CD4-positive, alpha-beta T cell (primary cell): ENCODE measurements at regions not wholly inside any gene's neighbourhood (a gene's known extent, or its start where the extent isn't known, plus 50 kb on each side); places are given as distances from the start of the nearest gene placed in this dataset.

Experiments
- ATAC-seq: fragments of 200-7000 bp; cut with Tn5 transposase; one replicate; pipeline ENCODE4 v1.10.0; 2022; ENCODE audit warnings: mild to moderate bottlenecking; ENCODE audit not compliant: poor library complexity
- CTCF ChIA-PET: fragments of 350-600 bp; sonication (Branson Sonifier 250); formaldehyde crosslinking; loops from one replicate; lab custom pipeline; 2021; ENCODE audit warnings: antibody characterized with exemption, inconsistent platforms; lab: Charles Lee
- POLR2A ChIA-PET: fragments of 350-600 bp; sonication (Branson Sonifier 250); formaldehyde crosslinking; loops from one replicate; lab custom pipeline; 2021; ENCODE audit warnings: antibody characterized with exemption, inconsistent platforms; lab: Charles Lee
- DNase-seq, 14 experiments: peaks; one replicate each; pipeline ENCODE4 v3.0.0-alpha.2; 2013 to 2020; ENCODE audit warnings: mixed read lengths in 2 of 14
- H3K27ac ChIP-seq, 2 donors: one replicate each; pipeline versions ENCODE4 v1.5.1 to v1.7.0; 2013; ENCODE audit warnings: low read length in 2 of 2, low read depth in 1 of 2, mild to moderate bottlenecking in 1 of 2
- H3K27me3 ChIP-seq, 2 experiments: 1 replicate in 1 of 2; 2 replicates in 1 of 2; pipeline versions ENCODE4 v1.6.1 to v1.7.0; 2013; ENCODE audit warnings: low read length in 2 of 2, control low read depth in 1 of 2, mild to moderate bottlenecking in 1 of 2, moderate library complexity in 1 of 2; ENCODE audit not compliant: insufficient read depth in 2 of 2, control insufficient read depth in 1 of 2
- H3K36me3 ChIP-seq: one replicate; pipeline ENCODE4 v1.6.1; 2013; ENCODE audit warnings: low read length, control low read depth; ENCODE audit not compliant: insufficient read depth
- H3K4me1 ChIP-seq: one replicate; pipeline ENCODE4 v1.6.1; 2013; ENCODE audit warnings: low read length, control low read depth; ENCODE audit not compliant: insufficient read depth
- H3K4me3 ChIP-seq: one replicate; pipeline ENCODE4 v1.5.1; 2013; ENCODE audit warnings: mild to moderate bottlenecking, low read length, moderate library complexity
- H3K9me3 ChIP-seq, 2 experiments: 1 replicate in 1 of 2; 2 replicates in 1 of 2; pipeline versions ENCODE4 v1.6.1 to v1.7.0; 2013; ENCODE audit warnings: low read length in 2 of 2, mild to moderate bottlenecking in 2 of 2, control low read depth in 1 of 2, moderate library complexity in 1 of 2; ENCODE audit not compliant: control insufficient read depth in 1 of 2, insufficient read depth in 1 of 2
- H3K27ac Mint-ChIP-seq: one replicate; pipeline ENCODE4 v1.8.0; 2020; ENCODE audit warnings: mixed read lengths
- H3K27me3 Mint-ChIP-seq: one replicate; pipeline ENCODE4 v1.8.0; 2021; ENCODE audit warnings: mixed read lengths
- H3K36me3 Mint-ChIP-seq: one replicate; pipeline ENCODE4 v1.8.0; 2021; ENCODE audit warnings: low read depth, mixed read lengths
- H3K4me1 Mint-ChIP-seq: one replicate; pipeline ENCODE4 v1.8.0; 2021; ENCODE audit warnings: low read depth, mixed read lengths
- H3K4me3 Mint-ChIP-seq: one replicate; pipeline ENCODE4 v1.8.0; 2020; ENCODE audit warnings: mild to moderate bottlenecking, mixed read lengths
- H3K9me3 Mint-ChIP-seq: one replicate; pipeline ENCODE4 v1.8.0; 2020; ENCODE audit warnings: mixed read lengths
- intact Hi-C, 2 experiments: fragments of 100-400 bp; cut with DNase I in 1 of 2; cut with micrococcal nuclease in 1 of 2; formaldehyde crosslinking; loops; one replicate each; pipeline versions ENCODE4 v1.15.1 to v1.9.0; 2023 to 2025; cut with DNase I, micrococcal nuclease
- TF ChIP-seq, protein P1 (sequence below): fragments of 200-600 bp; IDR thresholded peaks from one replicate; pipeline ENCODE4 v1.8.0; 2022; ENCODE audit warnings: antibody characterized with exemption, mild to moderate bottlenecking

DNA sequence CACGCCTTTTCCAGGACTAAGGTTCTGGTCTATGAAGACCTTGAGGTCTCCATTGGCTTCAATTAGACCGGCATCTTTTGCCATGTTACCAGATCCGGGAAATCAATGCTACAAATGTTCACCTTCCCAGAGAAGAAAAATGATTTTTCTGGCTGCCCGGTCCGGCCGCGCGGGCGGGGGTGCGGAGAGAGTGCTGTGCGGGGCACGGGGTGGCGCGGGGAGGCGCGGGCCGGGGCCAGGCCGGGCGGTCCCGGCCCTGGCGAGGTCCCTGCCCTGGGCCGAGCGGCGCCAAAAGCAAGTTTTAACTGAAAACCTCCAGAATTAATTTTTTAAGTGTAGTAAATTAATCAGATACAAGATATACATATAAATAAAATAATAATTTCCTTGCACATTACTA is 128.2 kb downstream of the MINAR1 start:
- H3K36me3 ChIP-seq = no peaks in the 10 kb centered on the region
- H3K27ac Mint-ChIP-seq = no peak overlapping the region
- H3K4me1 Mint-ChIP-seq = no peaks in the 10 kb centered on the region
- H3K27me3 ChIP-seq = peaks cover 7 to 8% of the 10 kb centered on the region in 2 experiments
- POLR2A ChIA-PET = no interaction called here
- no peaks in the 10 kb centered on the region for H3K36me3 Mint-ChIP-seq
- no peaks in the 10 kb centered on the region for H3K4me1 ChIP-seq
- peaks cover 0 to 4% of the 10 kb centered on the region in 2 experiments for H3K9me3 ChIP-seq
- ATAC-seq (no peak), DNase-seq (no peak)
- intact Hi-C loops = no loop called here
- H3K4me3 Mint-ChIP-seq = no peak overlapping the region
- CTCF ChIA-PET = no interaction called here
- H3K27ac ChIP-seq = no peak overlapping the region
- TF ChIP-seq, protein P1, sequence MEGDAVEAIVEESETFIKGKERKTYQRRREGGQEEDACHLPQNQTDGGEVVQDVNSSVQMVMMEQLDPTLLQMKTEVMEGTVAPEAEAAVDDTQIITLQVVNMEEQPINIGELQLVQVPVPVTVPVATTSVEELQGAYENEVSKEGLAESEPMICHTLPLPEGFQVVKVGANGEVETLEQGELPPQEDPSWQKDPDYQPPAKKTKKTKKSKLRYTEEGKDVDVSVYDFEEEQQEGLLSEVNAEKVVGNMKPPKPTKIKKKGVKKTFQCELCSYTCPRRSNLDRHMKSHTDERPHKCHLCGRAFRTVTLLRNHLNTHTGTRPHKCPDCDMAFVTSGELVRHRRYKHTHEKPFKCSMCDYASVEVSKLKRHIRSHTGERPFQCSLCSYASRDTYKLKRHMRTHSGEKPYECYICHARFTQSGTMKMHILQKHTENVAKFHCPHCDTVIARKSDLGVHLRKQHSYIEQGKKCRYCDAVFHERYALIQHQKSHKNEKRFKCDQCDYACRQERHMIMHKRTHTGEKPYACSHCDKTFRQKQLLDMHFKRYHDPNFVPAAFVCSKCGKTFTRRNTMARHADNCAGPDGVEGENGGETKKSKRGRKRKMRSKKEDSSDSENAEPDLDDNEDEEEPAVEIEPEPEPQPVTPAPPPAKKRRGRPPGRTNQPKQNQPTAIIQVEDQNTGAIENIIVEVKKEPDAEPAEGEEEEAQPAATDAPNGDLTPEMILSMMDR = no peak
- peaks cover 24% of the 10 kb centered on the region for H3K27me3 Mint-ChIP-seq
- no peak overlapping the region for H3K4me3 ChIP-seq
- peaks cover 2% of the 10 kb centered on the region for H3K9me3 Mint-ChIP-seq

DNA sequence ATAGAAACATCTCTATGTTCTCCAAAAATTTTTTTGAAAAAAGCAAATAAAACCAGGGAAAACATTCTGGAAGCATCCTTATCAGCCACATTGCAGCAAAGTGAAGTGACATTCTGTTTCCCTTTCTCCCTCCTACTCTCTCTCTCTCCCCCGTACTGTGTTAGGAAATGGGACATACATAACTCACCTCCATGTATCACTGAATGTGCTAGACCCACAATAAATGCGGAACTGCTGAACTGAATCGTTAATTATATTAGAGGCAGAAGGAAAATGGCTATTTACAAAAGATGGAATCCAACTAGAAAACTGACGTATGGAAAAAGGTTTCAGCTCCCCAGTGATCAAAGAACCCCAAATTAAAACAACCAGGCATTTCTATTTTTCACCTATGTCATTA is 129.8 kb downstream of the MINAR1 start:
- Histone ChIP-seq H3K27ac (no peak overlapping the region), H3K9me3 (peaks cover 0 to 4% of the 10 kb centered on the region in 2 experiments), H3K4me1 (no peaks in the 10 kb centered on the region), H3K27me3 (peaks cover 7 to 8% of the 10 kb centered on the region in 2 experiments), H3K4me3 (no peak overlapping the region), H3K36me3 (no peaks in the 10 kb centered on the region)
- ChIA-PET POLR2A (no interaction called here), CTCF (no interaction called here)
- Mint-ChIP-seq H3K4me3 (no peak overlapping the region), H3K27ac (no peak overlapping the region), H3K4me1 (no peaks in the 10 kb centered on the region), H3K27me3 (peaks cover 24% of the 10 kb centered on the region), H3K9me3 (peaks cover 2% of the 10 kb centered on the region), H3K36me3 (no peaks in the 10 kb centered on the region)
- DNase-seq (no peak), ATAC-seq (no peak)
- intact Hi-C loops = no loop called here
- TF ChIP-seq, protein P1 = no peak

DNA sequence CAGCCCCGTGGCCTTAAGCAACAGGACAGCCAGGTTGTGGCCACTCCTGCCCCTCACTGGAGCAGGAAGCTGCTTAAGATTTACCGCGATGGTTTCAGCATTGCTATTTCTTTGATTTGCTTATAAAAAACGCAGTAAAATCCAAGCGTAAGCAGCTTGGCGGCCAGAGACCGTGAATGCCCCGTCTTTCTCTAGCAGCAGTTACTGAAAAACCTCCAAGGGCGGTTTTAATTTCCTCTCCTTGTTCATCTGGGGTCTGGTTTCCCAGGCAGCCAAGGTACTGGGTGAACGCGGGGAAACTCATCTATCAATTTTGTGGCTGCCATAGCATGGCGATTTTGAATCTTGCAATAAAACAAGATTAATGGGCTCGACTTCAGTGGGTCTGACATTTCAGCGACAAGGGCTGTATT is 130.3 kb downstream of the MINAR1 start:
- CTCF ChIA-PET = no interaction called here
- H3K27me3 Mint-ChIP-seq = peaks cover 24% of the 10 kb centered on the region

More for the DNA sequence above, 130.3 kb downstream of the MINAR1 start:
- POLR2A ChIA-PET = no interaction called here
- Mint-ChIP-seq H3K4me1 (no peaks in the 10 kb centered on the region), H3K9me3 (peaks cover 2% of the 10 kb centered on the region), H3K27ac (no peak overlapping the region), H3K4me3 (no peak overlapping the region), H3K36me3 (no peaks in the 10 kb centered on the region)
- intact Hi-C loops = no loop called here
- Histone ChIP-seq H3K36me3 (no peaks in the 10 kb centered on the region), H3K27me3 (peaks cover 7 to 8% of the 10 kb centered on the region in 2 experiments), H3K4me1 (no peaks in the 10 kb centered on the region), H3K4me3 (no peak overlapping the region), H3K27ac (no peak overlapping the region), H3K9me3 (peaks cover 0 to 4% of the 10 kb centered on the region in 2 experiments)
- ATAC-seq (no peak), DNase-seq (no peak)
- TF ChIP-seq, protein P1 = no peak
